ENCODE measurements at regions not wholly inside any gene's neighbourhood (a gene's known extent, or its start where the extent isn't known, plus 50 kb on each side); places are given as distances from the start of the nearest gene placed in this dataset.

DNA sequence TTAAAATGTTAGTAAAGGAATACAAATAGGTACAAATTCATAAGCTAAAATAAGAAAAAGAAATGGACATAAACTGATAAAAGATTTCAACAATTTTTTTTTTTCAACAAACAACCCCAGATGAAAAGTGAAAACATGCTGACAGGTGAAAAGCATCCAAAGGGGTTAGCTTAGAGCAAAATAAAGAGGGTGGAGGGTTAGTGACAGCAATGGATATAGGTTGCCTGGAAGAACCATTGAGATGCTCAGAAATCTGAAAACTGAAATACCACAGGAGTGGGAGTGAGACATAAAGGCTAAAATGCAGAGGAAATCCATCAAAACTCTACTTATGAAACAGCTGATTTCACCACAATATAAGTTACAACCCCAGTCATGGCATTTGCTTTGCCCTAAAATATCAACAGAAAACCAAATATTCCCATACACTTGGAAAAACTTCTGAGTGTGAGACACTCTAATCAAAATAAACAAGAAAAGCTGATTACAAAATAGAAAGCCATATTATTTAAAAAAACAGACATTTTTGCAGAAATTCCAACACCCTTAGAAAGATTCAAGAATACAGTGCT, 136.3 kb upstream of the PLEKHG7 start:
- no peaks in the 10 kb centered on the region for H3K9me2 ChIP-seq (ENCODE audit: insufficient read depth)
- 0 out of 2 replicates have a peak, but pooled peaks cover 4% of the 10 kb centered on the region for H3K9me3 ChIP-seq (ENCODE audit: insufficient read depth, low read depth)
- no peaks in the 10 kb centered on the region for H3K27me3 ChIP-seq (ENCODE audit: insufficient read depth, low read depth)
- intact Hi-C loops (cut with micrococcal nuclease; ENCODE audit: unreplicated experiment): no loop called here
- H3K4me3 ChIP-seq: no peak overlapping the region
- CTCF ChIA-PET: no interaction called here
- no peaks in the 10 kb centered on the region for H3K79me2 ChIP-seq (ENCODE audit: low read depth)
- no peak overlapping the region for H2AFZ ChIP-seq
- H3K27ac ChIP-seq: no peak overlapping the region
- H3F3A ChIP-seq (ENCODE audit: insufficient read depth, low read depth): no peaks in the 10 kb centered on the region
- no peak overlapping the region for H3K4me2 ChIP-seq
- BruUV-seq (replicated peaks): no TSS peak
- H4K20me1 ChIP-seq (ENCODE audit: insufficient read depth): no peaks in the 10 kb centered on the region
- H3K36me3 ChIP-seq (ENCODE audit: low read depth): no peaks in the 10 kb centered on the region; the same call in 1 of the 2 replicates
- TF ChIP-seq EZH2 (IDR thresholded peaks at IDR 0.05; ENCODE audit: low read depth): no peak
- TF ChIP-seq, protein P1, sequence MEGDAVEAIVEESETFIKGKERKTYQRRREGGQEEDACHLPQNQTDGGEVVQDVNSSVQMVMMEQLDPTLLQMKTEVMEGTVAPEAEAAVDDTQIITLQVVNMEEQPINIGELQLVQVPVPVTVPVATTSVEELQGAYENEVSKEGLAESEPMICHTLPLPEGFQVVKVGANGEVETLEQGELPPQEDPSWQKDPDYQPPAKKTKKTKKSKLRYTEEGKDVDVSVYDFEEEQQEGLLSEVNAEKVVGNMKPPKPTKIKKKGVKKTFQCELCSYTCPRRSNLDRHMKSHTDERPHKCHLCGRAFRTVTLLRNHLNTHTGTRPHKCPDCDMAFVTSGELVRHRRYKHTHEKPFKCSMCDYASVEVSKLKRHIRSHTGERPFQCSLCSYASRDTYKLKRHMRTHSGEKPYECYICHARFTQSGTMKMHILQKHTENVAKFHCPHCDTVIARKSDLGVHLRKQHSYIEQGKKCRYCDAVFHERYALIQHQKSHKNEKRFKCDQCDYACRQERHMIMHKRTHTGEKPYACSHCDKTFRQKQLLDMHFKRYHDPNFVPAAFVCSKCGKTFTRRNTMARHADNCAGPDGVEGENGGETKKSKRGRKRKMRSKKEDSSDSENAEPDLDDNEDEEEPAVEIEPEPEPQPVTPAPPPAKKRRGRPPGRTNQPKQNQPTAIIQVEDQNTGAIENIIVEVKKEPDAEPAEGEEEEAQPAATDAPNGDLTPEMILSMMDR (conservative IDR thresholded peaks at IDR 0.05): no peak
- POLR2A ChIA-PET (ENCODE audit: unreplicated experiment): interaction anchor here (0.6 kb wide), 1 partner anchor 163 kb away, joined by 3 read pairs; no protein-coding TSS in a partner anchor
- DNase-seq: no peak
- H3K4me1 ChIP-seq (replicated peaks; ENCODE audit: insufficient read depth): 0 out of 2 replicates have a peak, but pooled peaks cover 5% of the 10 kb centered on the region

DNA sequence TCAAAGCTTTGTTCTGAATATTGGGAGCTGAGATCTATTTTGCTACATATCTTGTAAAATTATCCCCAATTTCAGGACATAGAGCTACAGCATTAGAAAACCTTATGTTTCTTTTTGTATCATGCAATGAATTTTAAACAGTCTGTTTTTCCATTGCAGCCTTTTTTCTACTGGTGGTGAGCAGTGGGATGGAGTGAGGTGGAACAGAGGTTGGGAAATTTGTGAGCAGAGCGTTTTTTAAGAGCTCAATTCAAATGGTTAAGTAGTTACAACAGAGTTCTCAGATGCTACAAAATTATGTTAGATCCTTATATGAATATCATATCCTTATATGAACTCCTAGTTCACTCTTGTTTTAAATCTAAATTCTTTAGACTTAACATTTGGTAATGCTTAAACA, 139.0 kb upstream of the PLEKHG7 start:
- Histone ChIP-seq H3K9me2 (ENCODE audit: insufficient read depth) (no peaks in the 10 kb centered on the region), H2AFZ (no peak overlapping the region), H3K27me3 (ENCODE audit: insufficient read depth, low read depth) (no peaks in the 10 kb centered on the region), H3K4me1 (replicated peaks; ENCODE audit: insufficient read depth) (no peaks in the 10 kb centered on the region), H3K79me2 (ENCODE audit: low read depth) (no peaks in the 10 kb centered on the region), H3K4me3 (no peak overlapping the region), H3K4me2 (no peak overlapping the region), H3F3A (ENCODE audit: insufficient read depth, low read depth) (no peaks in the 10 kb centered on the region), H3K27ac (no peak overlapping the region), H4K20me1 (ENCODE audit: insufficient read depth) (no peaks in the 10 kb centered on the region), H3K9me3 (ENCODE audit: insufficient read depth, low read depth) (0 out of 2 replicates have a peak, but pooled peaks cover 4% of the 10 kb centered on the region), H3K36me3 (ENCODE audit: low read depth) (no peaks in the 10 kb centered on the region; the same call in 1 of the 2 replicates)
- TF ChIP-seq, protein P1 (conservative IDR thresholded peaks at IDR 0.05): no peak
- no peak for TF ChIP-seq EZH2 (IDR thresholded peaks at IDR 0.05; ENCODE audit: low read depth)
- intact Hi-C loops (cut with micrococcal nuclease; ENCODE audit: unreplicated experiment): no loop called here
- ChIA-PET POLR2A (ENCODE audit: unreplicated experiment) (no interaction called here), CTCF (interaction anchor here (0.6 kb wide), 1 partner anchor 982 kb away, joined by 4 read pairs; no protein-coding TSS in a partner anchor)
- no peak for DNase-seq
- BruUV-seq (replicated peaks): no TSS peak

DNA sequence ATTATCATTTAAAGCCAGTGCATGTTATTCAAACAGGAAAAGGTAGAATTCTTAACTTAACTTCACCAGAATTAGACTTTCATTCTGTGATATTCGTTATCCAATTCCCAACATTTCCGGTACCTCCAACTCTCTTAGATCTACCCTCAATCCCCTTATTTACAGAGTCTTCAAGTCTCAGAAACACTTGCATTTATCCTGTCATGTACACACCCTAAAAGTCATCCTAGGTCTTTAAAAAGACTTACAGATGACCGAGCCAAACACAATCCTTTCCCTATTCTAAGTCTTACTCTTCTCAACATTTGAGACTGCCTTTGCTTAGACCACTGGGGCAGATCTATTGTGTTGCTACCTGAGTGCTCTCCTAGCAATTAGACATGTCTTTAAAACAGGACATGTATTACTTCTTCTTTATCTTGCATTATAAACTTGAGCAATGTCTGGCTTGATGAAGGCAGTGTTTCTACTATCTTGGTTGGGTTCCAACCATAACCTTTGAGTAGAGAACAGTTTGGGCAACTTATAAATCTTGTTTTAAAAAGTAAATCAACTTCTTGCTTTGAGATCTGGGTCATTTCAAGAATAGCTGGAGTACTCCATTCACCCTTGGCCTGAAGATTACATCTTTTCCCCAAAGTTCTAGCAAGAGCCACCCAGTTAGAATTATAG, 140.6 kb upstream of the PLEKHG7 start:
- CTCF ChIA-PET: no interaction called here
- DNase-seq: no peak
- TF ChIP-seq EZH2 (IDR thresholded peaks at IDR 0.05; ENCODE audit: low read depth): no peak
- TF ChIP-seq, protein P1 (conservative IDR thresholded peaks at IDR 0.05): no peak
- H4K20me1 ChIP-seq (ENCODE audit: insufficient read depth): no peaks in the 10 kb centered on the region
- H3K4me1 ChIP-seq (replicated peaks; ENCODE audit: insufficient read depth): no peaks in the 10 kb centered on the region
- POLR2A ChIA-PET (ENCODE audit: unreplicated experiment): no interaction called here
- intact Hi-C loops (cut with micrococcal nuclease; ENCODE audit: unreplicated experiment): no loop called here
- no peak overlapping the region for H3K4me3 ChIP-seq
- H2AFZ ChIP-seq: no peak overlapping the region
- no peaks in the 10 kb centered on the region for H3K9me2 ChIP-seq (ENCODE audit: insufficient read depth)
- H3K79me2 ChIP-seq (ENCODE audit: low read depth): no peaks in the 10 kb centered on the region
- no peaks in the 10 kb centered on the region; the same call in 1 of the 2 replicates for H3K36me3 ChIP-seq (ENCODE audit: low read depth)
- H3K27ac ChIP-seq: no peak overlapping the region
- H3F3A ChIP-seq (ENCODE audit: insufficient read depth, low read depth): no peaks in the 10 kb centered on the region
- H3K9me3 ChIP-seq (ENCODE audit: insufficient read depth, low read depth): 0 out of 2 replicates have a peak, but pooled peaks cover 4% of the 10 kb centered on the region
- H3K4me2 ChIP-seq: no peak overlapping the region
- no peaks in the 10 kb centered on the region for H3K27me3 ChIP-seq (ENCODE audit: insufficient read depth, low read depth)
- no TSS peak for BruUV-seq (replicated peaks)
